ENCODE measurements at regions not wholly inside any gene's neighbourhood (a gene's known extent, or its start where the extent isn't known, plus 50 kb on each side); places are given as distances from the start of the nearest gene placed in this dataset.

GRCh38 chr5:18798058-18798457 is 1163.8 kb downstream of the TAF11L14 start:
- no peak for TF ChIP-seq CTCF (IDR thresholded peaks at IDR 0.05)
- TF ChIP-seq POLR2A (IDR thresholded peaks at IDR 0.05): no peak
